GM19239 (cell line): ENCODE measurements at regions not wholly inside any gene's neighbourhood (a gene's known extent, or its start where the extent isn't known, plus 50 kb on each side); places are given as distances from the start of the nearest gene placed in this dataset.
"Not testable (repeated sequence)": the region's sequence is repeated elsewhere in the genome, so short reads cannot be mapped to it uniquely, and the experiment has no call there.

ENCODE experiments used
- DNase-seq: peaks from one replicate; pipeline ENCODE4 v3.0.0; 2011; ENCODE audit warnings: low spot score; ENCODE audit not compliant: insufficient read length
- FAIRE-seq: peaks from 2 replicates; lab custom pipeline; 2011; peaks lifted over from hg19 to GRCh38; lab: Jason Lieb, UNC

- FAIRE-seq (no peak), DNase-seq (no peak)
These were observed 298.8 kb upstream of the DSEL start for GRCh38 chr18:67815280-67815679.

- FAIRE-seq (no peak), DNase-seq (no peak)
These were observed 297.0 kb upstream of the DSEL start for GRCh38 chr18:67813380-67814028.

DNA sequence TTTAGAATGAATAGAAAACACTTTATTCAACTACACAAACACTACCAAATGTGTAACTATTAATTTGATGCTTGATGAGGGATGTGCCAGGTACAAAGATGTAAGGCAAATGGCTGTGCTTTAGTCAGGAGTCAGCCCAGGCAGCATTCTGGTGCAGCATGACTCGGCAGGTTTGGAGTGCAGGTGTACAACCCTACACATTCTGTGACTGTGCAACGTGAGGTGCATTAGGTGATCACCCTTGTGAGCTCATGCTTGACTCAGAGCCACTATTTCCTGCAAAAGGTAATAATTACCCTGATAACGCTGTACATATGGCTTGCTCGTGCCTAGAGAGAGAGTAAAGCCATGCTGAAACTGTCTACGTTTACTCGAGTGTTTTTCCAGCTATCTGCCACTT, 288.7 kb upstream of the DSEL start:
- DNase-seq: no peak

GRCh38 chr18:67794521-67794920, 278.0 kb upstream of the DSEL start:
- DNase-seq: no peak
- FAIRE-seq: no peak

More for the DNA sequence above, 288.7 kb upstream of the DSEL start:
- FAIRE-seq: no peak

DNA sequence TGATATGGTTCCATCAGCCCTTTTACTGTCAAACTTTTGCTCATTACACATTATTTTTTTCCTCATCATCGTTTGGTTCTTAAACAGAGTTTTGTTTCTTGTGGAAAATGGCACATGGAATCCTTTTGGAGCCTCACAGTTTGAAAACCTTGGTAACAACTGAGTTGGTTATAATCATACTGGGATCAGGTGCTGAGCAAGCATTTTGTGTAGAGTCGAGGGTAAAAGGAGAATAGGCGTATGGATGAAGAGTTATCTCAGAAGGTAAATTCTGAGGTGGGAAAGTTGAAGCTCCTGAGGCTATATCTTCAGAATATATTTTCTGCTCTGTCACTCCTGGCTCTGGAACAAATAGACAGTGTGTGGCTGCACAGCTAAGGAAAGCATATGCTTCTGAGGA, 274.0 kb upstream of the DSEL start:
- no peak for FAIRE-seq
- DNase-seq: no peak

GRCh38 chr18:67789165-67789545, 272.6 kb upstream of the DSEL start:
- DNase-seq (no peak), FAIRE-seq (no peak)

GRCh38 chr18:67788310-67789164, 272.0 kb upstream of the DSEL start:
- FAIRE-seq: no peak
- DNase-seq: no peak

DNA sequence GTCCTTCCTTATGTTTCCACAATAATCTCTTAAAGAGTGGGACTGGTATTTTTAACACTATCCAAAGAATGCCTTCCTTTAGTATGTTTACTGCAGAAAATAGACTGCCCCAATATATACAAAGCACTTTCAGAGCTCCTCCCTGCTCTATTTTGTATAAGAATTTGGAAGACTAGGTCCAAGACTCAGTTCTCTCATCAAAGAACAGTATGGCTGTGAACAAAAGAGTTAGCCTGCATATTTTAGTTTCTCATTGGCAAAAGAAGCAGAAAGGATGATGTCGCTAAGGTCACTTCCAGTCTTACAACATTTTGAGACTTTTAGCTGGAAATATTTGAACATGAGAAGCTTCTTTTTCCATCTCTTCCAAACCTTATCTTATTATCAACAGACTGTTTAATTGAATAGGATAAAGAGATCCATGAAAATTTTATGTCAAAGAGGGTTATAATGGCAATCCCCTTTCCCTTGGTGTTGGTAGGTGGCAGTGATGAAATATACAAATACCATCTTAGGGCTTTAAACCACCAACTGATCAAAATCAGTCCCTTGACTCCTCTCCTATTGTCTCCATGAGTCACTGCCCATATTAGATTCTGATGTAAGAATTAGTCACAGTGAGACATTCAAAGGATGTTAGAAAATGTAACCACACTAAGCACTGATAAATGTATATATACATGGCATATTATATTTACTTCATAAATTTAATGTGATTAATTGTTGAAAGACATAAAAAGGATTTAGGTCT, 266.9 kb upstream of the DSEL start:
- no peak for FAIRE-seq

GRCh38 chr18:67778016-67778415, 261.5 kb upstream of the DSEL start:
- DNase-seq: no peak
- FAIRE-seq: no peak

More for the DNA sequence above, 266.9 kb upstream of the DSEL start:
- no peak for DNase-seq

DNA sequence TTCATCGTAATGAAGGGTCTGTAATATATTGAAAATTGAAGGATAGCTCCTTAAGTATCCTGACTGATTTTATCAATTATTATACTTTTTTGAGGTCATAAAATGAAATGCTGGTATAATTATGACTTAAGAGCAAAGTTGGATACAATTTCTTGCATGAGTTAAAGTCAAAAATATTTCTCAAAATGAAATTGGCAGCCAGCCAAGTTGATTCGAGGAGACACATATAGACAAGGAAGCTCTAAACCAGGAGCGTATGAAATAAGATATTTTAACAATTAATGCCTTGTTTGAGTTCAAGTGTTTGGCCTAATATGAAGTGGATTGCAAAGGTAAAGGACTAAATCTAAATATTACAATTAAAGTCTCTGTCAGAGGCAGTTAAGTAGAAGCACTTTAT, 260.4 kb upstream of the DSEL start:
- FAIRE-seq (no peak), DNase-seq (no peak)

GRCh38 chr18:67771271-67771670, 254.8 kb upstream of the DSEL start:
- no peak for DNase-seq
- no peak for FAIRE-seq

- no peak for FAIRE-seq
- DNase-seq: no peak
These were observed 254.0 kb upstream of the DSEL start for GRCh38 chr18:67770520-67770919.

DNA sequence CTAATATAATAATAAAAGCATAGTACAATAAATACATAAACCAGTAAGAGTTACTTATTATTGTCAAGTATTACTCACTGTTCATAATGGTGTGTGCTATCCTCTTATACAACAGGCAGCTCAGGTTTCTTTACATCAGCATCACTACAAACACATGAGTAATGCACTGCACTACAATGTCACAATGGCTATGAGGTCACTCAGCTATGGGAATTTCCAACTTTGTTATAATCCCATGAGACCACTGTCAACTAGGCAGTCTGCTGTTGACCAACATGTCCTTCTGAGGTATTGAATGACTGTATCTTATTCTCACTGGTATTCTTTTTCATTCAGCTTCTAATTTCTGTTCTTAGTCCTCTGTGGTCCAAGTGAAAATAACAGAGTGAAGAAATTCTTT, 250.4 kb upstream of the DSEL start:
- FAIRE-seq (no peak), DNase-seq (no peak)

DNA sequence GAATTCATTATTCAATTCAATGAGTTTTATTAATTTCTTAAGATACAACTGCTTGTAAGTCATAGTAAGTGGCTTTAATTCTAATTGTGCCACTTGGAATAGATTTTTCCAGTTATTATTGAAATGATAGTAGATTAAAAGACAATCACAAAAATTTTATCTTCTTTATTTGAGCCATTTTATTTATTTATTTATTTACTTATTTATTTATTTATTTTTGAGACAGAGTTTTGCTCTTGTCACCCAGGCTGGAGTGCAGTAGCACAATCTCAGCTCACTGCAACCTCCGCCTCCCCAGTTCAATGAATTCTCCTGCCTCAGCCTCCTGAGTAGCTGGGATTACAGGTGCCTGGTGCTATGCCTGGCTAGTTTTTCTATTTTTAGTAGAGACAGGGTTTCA, 235.7 kb upstream of the DSEL start:
- not testable (repeated sequence) for FAIRE-seq, DNase-seq

DNA sequence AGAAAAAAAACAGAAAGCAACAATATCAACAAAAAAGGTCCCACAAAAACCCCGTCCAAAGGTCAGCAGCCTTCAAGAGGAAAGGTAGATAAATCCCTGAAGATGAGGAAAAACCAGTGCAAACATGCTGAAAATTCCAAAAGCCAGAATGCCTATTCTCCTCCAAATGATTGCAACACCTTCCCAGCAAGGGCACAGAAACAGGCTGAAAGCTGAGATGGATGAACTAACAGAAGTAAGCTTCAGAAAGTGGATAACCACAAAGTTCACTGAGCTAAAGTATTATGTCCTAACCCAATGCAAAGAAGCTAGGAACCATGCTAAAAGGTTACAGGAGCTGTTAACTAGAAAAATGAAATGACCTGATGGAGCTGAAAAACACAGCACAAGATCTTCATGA, 226.4 kb upstream of the DSEL start:
- DNase-seq (no peak), FAIRE-seq (no peak)

DNA sequence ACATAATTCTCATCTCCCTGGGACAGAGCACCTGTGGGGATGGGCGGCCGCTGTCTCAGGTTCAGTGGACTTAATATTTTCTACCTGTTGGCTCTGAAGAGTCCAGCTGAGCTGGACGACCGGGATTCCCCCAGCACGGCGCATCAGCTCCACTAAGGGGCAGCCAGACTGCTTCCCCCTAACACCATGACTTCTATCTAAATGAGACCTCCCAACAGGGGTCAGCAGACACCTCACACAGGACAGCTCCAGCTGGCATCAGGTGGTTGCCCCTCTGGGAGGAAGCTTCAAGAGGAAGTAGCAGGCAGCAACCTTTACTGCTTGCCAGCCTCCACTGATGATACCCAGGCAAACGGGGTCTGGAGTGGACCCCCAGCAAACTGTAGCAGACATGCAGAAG, 226.0 kb upstream of the DSEL start:
- no peak for DNase-seq
- no peak for FAIRE-seq

GRCh38 chr18:67735506-67735905, 219.0 kb upstream of the DSEL start:
- DNase-seq (no peak), FAIRE-seq (no peak)

DNA sequence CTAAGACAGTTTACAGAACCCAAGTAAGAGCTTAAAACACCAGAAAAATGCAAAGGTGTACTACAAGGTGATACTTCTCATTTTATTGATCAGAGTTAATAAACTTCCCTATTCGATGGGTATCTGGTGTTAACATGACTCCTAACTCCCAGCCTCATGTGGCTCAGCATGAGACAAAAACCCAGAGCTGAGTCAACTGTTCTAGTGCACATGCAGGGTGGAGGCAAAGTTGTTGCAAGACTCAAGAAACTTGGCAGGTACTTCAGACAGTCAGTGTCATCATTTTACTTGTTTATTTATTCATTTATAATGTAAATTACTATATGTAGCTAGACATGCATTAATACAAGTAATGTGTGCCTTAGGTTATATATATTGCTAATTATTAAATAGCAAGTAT, 216.6 kb upstream of the DSEL start:
- no peak for DNase-seq
- no peak for FAIRE-seq

DNA sequence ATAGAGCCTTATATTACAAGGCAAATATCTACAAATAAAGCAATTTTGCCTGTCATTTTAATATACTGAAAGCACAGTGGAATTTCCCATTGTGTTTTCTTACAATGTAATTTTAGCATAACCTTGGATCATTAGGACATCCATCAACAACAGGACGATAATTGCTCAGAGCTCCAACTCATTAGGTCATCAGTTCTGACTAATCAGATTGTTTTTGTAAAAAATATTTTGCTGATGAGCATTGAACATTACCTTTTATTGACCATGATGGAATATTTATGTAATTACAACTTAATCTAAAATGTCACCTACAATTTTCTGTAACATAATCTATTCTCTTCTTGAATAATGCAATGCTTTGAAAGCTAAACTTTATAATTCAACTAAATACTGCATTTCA, 215.3 kb upstream of the DSEL start:
- DNase-seq (no peak), FAIRE-seq (no peak)

DNA sequence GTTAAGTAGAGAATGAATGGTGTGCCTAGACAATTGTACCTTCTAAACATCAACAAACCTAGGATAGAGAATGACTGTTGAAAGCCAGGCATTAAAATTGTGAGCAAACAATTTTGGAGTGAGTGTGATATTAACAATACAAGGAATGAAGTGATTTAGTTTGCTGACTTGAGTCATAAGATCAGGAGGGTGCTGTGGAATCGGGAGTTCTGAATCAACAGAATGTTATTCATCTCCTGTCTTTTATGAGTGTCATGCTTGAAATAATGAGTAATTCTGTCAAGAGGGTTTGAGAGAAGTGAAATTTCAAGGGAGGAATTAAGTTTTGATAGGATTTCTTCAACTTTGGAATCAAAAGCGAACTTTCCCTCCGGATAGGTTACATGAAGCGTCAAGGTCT, 214.4 kb upstream of the DSEL start:
- DNase-seq: no peak
- FAIRE-seq: no peak

- FAIRE-seq: no peak
- DNase-seq: no peak
These were observed 211.8 kb upstream of the DSEL start for GRCh38 chr18:67728364-67728763.
